IMR-90 (cell line): ENCODE measurements at regions not wholly inside any gene's neighbourhood (a gene's known extent, or its start where the extent isn't known, plus 50 kb on each side); places are given as distances from the start of the nearest gene placed in this dataset.
"Not testable (repeated sequence)": the region's sequence is repeated elsewhere in the genome, so short reads cannot be mapped to it uniquely, and the experiment has no call there.

ENCODE experiments used
- ATAC-seq: fragments of 200-7000 bp; cut with Tn5 transposase; 2 replicates; pipeline ENCODE4 v1.9.1; 2020; ENCODE audit warnings: low read depth, mild to moderate bottlenecking, moderate library complexity
- BruUV-seq: library from RNA; stranded (reverse); fragments of 400-500 nt; replicated peaks from 2 replicates; lab custom pipeline; 2021; lab: Mats Ljungman, UMichigan
- CTCF ChIA-PET: fragments of 300-600 bp; formaldehyde crosslinking; extraction: SDS; loops from one replicate; lab custom pipeline; 2021; ENCODE audit warnings: antibody characterized with exemption; lab: Yijun Ruan, JAX
- POLR2A ChIA-PET: fragments of 300-600 bp; sonication (Branson Sonifier 250); formaldehyde crosslinking; loops from one replicate; lab custom pipeline; 2022; ENCODE audit warnings: antibody characterized with exemption; ENCODE audit not compliant: unreplicated experiment; lab: Charles Lee
- DNase-seq: peaks from one replicate; pipeline ENCODE4 v3.0.0; 2013
- H2AFZ ChIP-seq: replicated peaks from 2 replicates; pipeline ENCODE3; 2013; ENCODE audit warnings: low read length, mild to moderate bottlenecking; ENCODE audit not compliant: poor library complexity
- H2AK5ac ChIP-seq: 2 replicates; pipeline ENCODE4 v1.6.1; 2013; ENCODE audit warnings: low read depth, low read length, inconsistent platforms
- H2AK9ac ChIP-seq: replicated peaks from 2 replicates; pipeline ENCODE3; 2013; ENCODE audit warnings: mild to moderate bottlenecking, low read depth, low read length, moderate library complexity; ENCODE audit not compliant: poor library complexity
- H2BK120ac ChIP-seq: 2 replicates; pipeline ENCODE4 v1.6.1; 2013; ENCODE audit warnings: low read depth, low read length, inconsistent platforms
- H2BK15ac ChIP-seq: 3 replicates; pipeline ENCODE4 v1.6.1; 2013; ENCODE audit warnings: low read depth, low read length, inconsistent platforms
- H2BK20ac ChIP-seq: 2 replicates; pipeline ENCODE4 v1.6.1; 2013; ENCODE audit warnings: low read depth, mild to moderate bottlenecking, inconsistent platforms, low read length, moderate library complexity
- H2BK5ac ChIP-seq: 2 replicates; pipeline ENCODE4 v1.6.1; 2013; ENCODE audit warnings: mild to moderate bottlenecking, low read depth, low read length, inconsistent platforms; ENCODE audit not compliant: poor library complexity, severe bottlenecking
- H3K14ac ChIP-seq: replicated peaks from 2 replicates; pipeline ENCODE4 v1.6.1; 2013; ENCODE audit warnings: low read depth, low read length, inconsistent platforms
- H3K18ac ChIP-seq: 2 replicates; pipeline ENCODE4 v1.6.1; 2013; ENCODE audit warnings: low read depth, low read length, control low read depth
- H3K23ac ChIP-seq: 2 replicates; pipeline ENCODE4 v1.6.1; 2013; ENCODE audit warnings: low read depth, low read length, inconsistent platforms
- H3K27ac ChIP-seq: 2 replicates; pipeline ENCODE4 v1.5.1; 2013; ENCODE audit warnings: mild to moderate bottlenecking, control low read depth, low read length; ENCODE audit not compliant: insufficient read depth
- H3K27me3 ChIP-seq: 2 replicates; pipeline ENCODE4 v1.6.1; 2013; ENCODE audit warnings: low read length; ENCODE audit not compliant: control insufficient read depth, insufficient read depth
- H3K36me3 ChIP-seq: 2 replicates; pipeline ENCODE4 v1.6.1; 2013; ENCODE audit warnings: low read length, mixed read lengths; ENCODE audit not compliant: control insufficient read depth, insufficient read depth
- H3K4ac ChIP-seq: 2 replicates; pipeline ENCODE4 v1.6.1; 2013; ENCODE audit warnings: low read depth, low read length, inconsistent platforms
- H3K4me1 ChIP-seq: 2 replicates; pipeline ENCODE4 v1.6.1; 2013; ENCODE audit warnings: low read length, mixed read lengths; ENCODE audit not compliant: control insufficient read depth, insufficient read depth
- H3K4me2 ChIP-seq: 2 replicates; pipeline ENCODE4 v1.6.1; 2013; ENCODE audit warnings: low read depth, mild to moderate bottlenecking, control low read depth, low read length, moderate library complexity
- H3K4me3 ChIP-seq: 2 replicates; pipeline ENCODE4 v1.5.1; 2013; ENCODE audit warnings: low read depth, mild to moderate bottlenecking, control low read depth, low read length, moderate library complexity; ENCODE audit not compliant: insufficient read depth
- H3K56ac ChIP-seq: 2 replicates; pipeline ENCODE4 v1.6.1; 2013; ENCODE audit warnings: low read length, inconsistent platforms; ENCODE audit not compliant: insufficient read depth; ENCODE audit errors: extremely low read depth
- H3K79me1 ChIP-seq, 2 experiments: 2 replicates each; pipeline ENCODE4 v1.6.1; 2013; ENCODE audit warnings: low read length in 2 of 2, inconsistent platforms in 1 of 2, low read depth in 1 of 2
- H3K9ac ChIP-seq: 2 replicates; pipeline ENCODE4 v1.6.1; 2013; ENCODE audit warnings: low read depth, low read length, control low read depth
- H3K9me1 ChIP-seq: 2 replicates; pipeline ENCODE4 v1.6.1; 2013; ENCODE audit warnings: low read length, inconsistent platforms; ENCODE audit not compliant: insufficient read depth
- H3K9me3 ChIP-seq: 2 replicates; pipeline ENCODE4 v1.6.1; 2013; ENCODE audit warnings: low read length; ENCODE audit not compliant: control insufficient read depth, insufficient read depth
- H4K20me1 ChIP-seq: 2 replicates; pipeline ENCODE4 v1.6.1; 2013; ENCODE audit warnings: low read length, inconsistent platforms; ENCODE audit not compliant: insufficient read depth
- H4K5ac ChIP-seq: 2 replicates; pipeline ENCODE4 v1.6.1; 2013; ENCODE audit warnings: mild to moderate bottlenecking, low read depth, low read length, control low read depth
- H4K8ac ChIP-seq, 2 experiments: 2 replicates each; pipeline ENCODE4 v1.6.1; 2013; ENCODE audit warnings: low read depth in 2 of 2, low read length in 2 of 2, control low read depth in 1 of 2, inconsistent platforms in 1 of 2
- H4K91ac ChIP-seq: 2 replicates; pipeline ENCODE4 v1.6.1; 2013; ENCODE audit warnings: low read depth, low read length, inconsistent platforms; ENCODE audit not compliant: insufficient read depth
- WGBS, 2 experiments: methylation state at CpG; one replicate each; pipeline versions ENCODE4 v1.1.5 to v1.1.7; 2013; ENCODE audit warnings: missing lambda C conversion rate in 2 of 2; ENCODE audit not compliant: insufficient read length in 1 of 2; ENCODE audit errors: extremely low coverage in 2 of 2; 5-methylcytosine and 5-hydroxymethylcytosine counted together
- dilution Hi-C: fragments of 300-500 bp; cut with HindIII; formaldehyde crosslinking; loops from one replicate; pipeline ENCODE4 v1.14.3; 2018; ENCODE audit warnings: low sequenced_read_pairs; ENCODE audit not compliant: unreplicated experiment
- in situ Hi-C: fragments of 300-500 bp; cut with MboI; formaldehyde crosslinking; loops from 3 replicates; pipeline ENCODE4 v1.14.3; 2019; ENCODE audit warnings: low sequenced_read_pairs, inconsistent platforms, mixed read lengths
- intact Hi-C: fragments of 100-400 bp; cut with micrococcal nuclease; formaldehyde crosslinking; loops from 2 replicates; pipeline ENCODE4 v1.10.0; 2022

- DNase-seq, intact Hi-C loops, H2BK120ac ChIP-seq, H3K4me1 ChIP-seq, H4K8ac ChIP-seq, H4K5ac ChIP-seq, H2BK20ac ChIP-seq, H3K4me3 ChIP-seq, H3K79me1 ChIP-seq, in situ Hi-C loops, H4K91ac ChIP-seq, H3K27me3 ChIP-seq, H2AK5ac ChIP-seq, H3K14ac ChIP-seq, ATAC-seq, H3K36me3 ChIP-seq, BruUV-seq, H2AFZ ChIP-seq, H3K9me3 ChIP-seq, H2BK5ac ChIP-seq, POLR2A ChIA-PET, H3K23ac ChIP-seq, H3K27ac ChIP-seq, H3K18ac ChIP-seq, H4K20me1 ChIP-seq, CTCF ChIA-PET, H3K4me2 ChIP-seq, H3K56ac ChIP-seq, H2BK15ac ChIP-seq, H3K9me1 ChIP-seq, H3K9ac ChIP-seq, H3K4ac ChIP-seq, H2AK9ac ChIP-seq, dilution Hi-C loops: not testable (repeated sequence)
These were observed 273.2 kb downstream of the CNTNAP3 start for GRCh38 chr9:39014805-39015123.

GRCh38 chr9:39014096-39014804, 273.7 kb downstream of the CNTNAP3 start:
- H3K9me1 ChIP-seq, H3K27me3 ChIP-seq, H2AK9ac ChIP-seq, H3K18ac ChIP-seq, H3K9me3 ChIP-seq, H2AK5ac ChIP-seq, H3K9ac ChIP-seq, H2BK20ac ChIP-seq, H3K4me2 ChIP-seq, H3K4me1 ChIP-seq, in situ Hi-C loops, H4K91ac ChIP-seq, CTCF ChIA-PET, H2AFZ ChIP-seq, H3K36me3 ChIP-seq, DNase-seq, ATAC-seq, H2BK5ac ChIP-seq, H4K5ac ChIP-seq, POLR2A ChIA-PET, H3K79me1 ChIP-seq, H3K4me3 ChIP-seq, dilution Hi-C loops, H3K14ac ChIP-seq, H3K56ac ChIP-seq, H3K4ac ChIP-seq, intact Hi-C loops, H3K23ac ChIP-seq, H2BK120ac ChIP-seq, H4K20me1 ChIP-seq, H2BK15ac ChIP-seq, BruUV-seq, H3K27ac ChIP-seq, H4K8ac ChIP-seq: not testable (repeated sequence)
- no CpG with 5 or more reads among the region's 6 CpGs for WGBS, 2 experiments
